Keratinocyte (primary cell): ENCODE measurements at regions not wholly inside any gene's neighbourhood (a gene's known extent, or its start where the extent isn't known, plus 50 kb on each side); places are given as distances from the start of the nearest gene placed in this dataset.

ENCODE experiments used
- DNase-seq: peaks from one replicate; pipeline ENCODE4 v3.0.0-alpha.2; 2011; ENCODE audit warnings: low read depth, missing footprints, low spot score
- FAIRE-seq: peaks from 2 replicates; lab custom pipeline; 2011; peaks lifted over from hg19 to GRCh38; lab: Jason Lieb, UNC
- H2AFZ ChIP-seq: 2 replicates; pipeline ENCODE4 v1.6.0; 2012; ENCODE audit warnings: low read length, control low read depth, inconsistent platforms; ENCODE audit not compliant: control insufficient read depth
- H3K27ac ChIP-seq: 2 replicates; pipeline ENCODE4 v1.5.1; 2011; ENCODE audit warnings: low read length; ENCODE audit not compliant: control insufficient read depth, insufficient read depth
- H3K27me3 ChIP-seq: 3 replicates; pipeline ENCODE4 v1.6.0; 2011; ENCODE audit warnings: low read length; ENCODE audit not compliant: control insufficient read depth, insufficient read depth; ENCODE audit errors: extremely low read depth
- H3K36me3 ChIP-seq, 2 experiments: 2 replicates in 1 of 2; 3 replicates in 1 of 2; pipeline ENCODE4 v1.5.1; 2011; ENCODE audit warnings: low read length in 2 of 2, mild to moderate bottlenecking in 1 of 2; ENCODE audit not compliant: control insufficient read depth in 2 of 2, insufficient read depth in 2 of 2; ENCODE audit errors: extremely low read depth in 1 of 2
- H3K4me1 ChIP-seq: 3 replicates; pipeline ENCODE4 v1.5.1; 2011; ENCODE audit warnings: low read length; ENCODE audit not compliant: control insufficient read depth, insufficient read depth; ENCODE audit errors: extremely low read depth
- H3K4me2 ChIP-seq: 3 replicates; pipeline ENCODE4 v1.6.0; 2011; ENCODE audit warnings: low read depth, low read length; ENCODE audit not compliant: control insufficient read depth, insufficient read depth; ENCODE audit errors: extremely low read depth
- H3K4me3 ChIP-seq, 3 experiments: fragments of 200-600 bp in 1 of 3; sonication (generic) in 1 of 3; 2 replicates in 2 of 3; 3 replicates in 1 of 3; pipeline ENCODE4 v1.5.1; 2011 to 2016; ENCODE audit warnings: low read length in 3 of 3, mild to moderate bottlenecking in 3 of 3, control low read depth in 2 of 3, inconsistent platforms in 1 of 3, low read depth in 1 of 3, mixed read lengths in 1 of 3, mixed run types in 1 of 3, moderate library complexity in 1 of 3; ENCODE audit not compliant: control insufficient read depth in 2 of 3, insufficient read depth in 2 of 3; ENCODE audit errors: extremely low read depth in 1 of 3
- H3K79me2 ChIP-seq: 2 replicates; pipeline ENCODE4 v1.6.0; 2012; ENCODE audit warnings: low read length; ENCODE audit not compliant: control insufficient read depth, insufficient read depth
- H3K9ac ChIP-seq: 3 replicates; pipeline ENCODE4 v1.6.0; 2011; ENCODE audit warnings: low read length; ENCODE audit not compliant: control insufficient read depth, insufficient read depth; ENCODE audit errors: extremely low read depth
- H3K9me1 ChIP-seq: 3 replicates; pipeline ENCODE4 v1.6.0; 2011; ENCODE audit warnings: low read length; ENCODE audit not compliant: control insufficient read depth, insufficient read depth; ENCODE audit errors: extremely low read depth
- H3K9me3 ChIP-seq: 2 replicates; pipeline ENCODE4 v1.5.1; 2012; ENCODE audit warnings: low read depth, low read length; ENCODE audit not compliant: control insufficient read depth
- H4K20me1 ChIP-seq: 3 replicates; pipeline ENCODE4 v1.6.0; 2011; ENCODE audit warnings: low read length; ENCODE audit not compliant: control insufficient read depth, insufficient read depth; ENCODE audit errors: extremely low read depth
- EZH2 ChIP-seq: IDR thresholded peaks from one replicate; pipeline ENCODE4 v1.6.1; 2012; ENCODE audit warnings: inconsistent platforms, mild to moderate bottlenecking, low read length, moderate library complexity
- dilution Hi-C: fragments of 300-500 bp; cut with MboI; formaldehyde crosslinking; loops from one replicate; pipeline ENCODE4 v1.7.0; 2020; ENCODE audit warnings: low sequenced_read_pairs; ENCODE audit not compliant: extremely low pct_ligation_motif_present
- TF ChIP-seq, protein P1 (sequence below), 3 experiments: IDR thresholded peaks in 1 of 3; conservative IDR thresholded peaks in 1 of 3; optimal IDR thresholded peaks in 1 of 3; 2 replicates in 2 of 3; 3 replicates in 1 of 3; pipeline versions ENCODE3 to v1.5.1; 2011; ENCODE audit warnings: low read length in 3 of 3, mild to moderate bottlenecking in 3 of 3, moderate library complexity in 2 of 3, control low read depth in 1 of 3, inconsistent platforms in 1 of 3; ENCODE audit not compliant: insufficient read depth in 2 of 3; ENCODE audit errors: extremely low read depth in 1 of 3

GRCh38 chr6:43949551-43949991 is 177.7 kb downstream of the MRPL14 start:
- H3K9me3 ChIP-seq = no peaks in the 10 kb centered on the region
- H3K4me1 ChIP-seq = no peaks in the 10 kb centered on the region
- no peak for TF ChIP-seq EZH2
- TF ChIP-seq, protein P1, sequence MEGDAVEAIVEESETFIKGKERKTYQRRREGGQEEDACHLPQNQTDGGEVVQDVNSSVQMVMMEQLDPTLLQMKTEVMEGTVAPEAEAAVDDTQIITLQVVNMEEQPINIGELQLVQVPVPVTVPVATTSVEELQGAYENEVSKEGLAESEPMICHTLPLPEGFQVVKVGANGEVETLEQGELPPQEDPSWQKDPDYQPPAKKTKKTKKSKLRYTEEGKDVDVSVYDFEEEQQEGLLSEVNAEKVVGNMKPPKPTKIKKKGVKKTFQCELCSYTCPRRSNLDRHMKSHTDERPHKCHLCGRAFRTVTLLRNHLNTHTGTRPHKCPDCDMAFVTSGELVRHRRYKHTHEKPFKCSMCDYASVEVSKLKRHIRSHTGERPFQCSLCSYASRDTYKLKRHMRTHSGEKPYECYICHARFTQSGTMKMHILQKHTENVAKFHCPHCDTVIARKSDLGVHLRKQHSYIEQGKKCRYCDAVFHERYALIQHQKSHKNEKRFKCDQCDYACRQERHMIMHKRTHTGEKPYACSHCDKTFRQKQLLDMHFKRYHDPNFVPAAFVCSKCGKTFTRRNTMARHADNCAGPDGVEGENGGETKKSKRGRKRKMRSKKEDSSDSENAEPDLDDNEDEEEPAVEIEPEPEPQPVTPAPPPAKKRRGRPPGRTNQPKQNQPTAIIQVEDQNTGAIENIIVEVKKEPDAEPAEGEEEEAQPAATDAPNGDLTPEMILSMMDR (optimal IDR thresholded peaks at IDR 0.05 in 1 of 3, IDR thresholded peaks at IDR 0.05 in 1 of 3, conservative IDR thresholded peaks at IDR 0.05 in 1 of 3; ENCODE audit: extremely low read depth in 1 of 3, insufficient read depth in 2 of 3, low read length in 3 of 3) = no peak
- H3K4me2 ChIP-seq = no peak overlapping the region
- H3K27me3 ChIP-seq = no peaks in the 10 kb centered on the region
- H3K4me3 ChIP-seq = no peak overlapping the region
- H3K9me1 ChIP-seq = no peaks in the 10 kb centered on the region
- no peaks in the 10 kb centered on the region for H3K36me3 ChIP-seq
- DNase-seq (no peak), FAIRE-seq (no peak)
- no peaks in the 10 kb centered on the region for H3K79me2 ChIP-seq
- no peak overlapping the region for H2AFZ ChIP-seq
- dilution Hi-C loops = no loop called here
- no peak overlapping the region for H3K27ac ChIP-seq
- H4K20me1 ChIP-seq = no peaks in the 10 kb centered on the region
- H3K9ac ChIP-seq = no peak overlapping the region

DNA sequence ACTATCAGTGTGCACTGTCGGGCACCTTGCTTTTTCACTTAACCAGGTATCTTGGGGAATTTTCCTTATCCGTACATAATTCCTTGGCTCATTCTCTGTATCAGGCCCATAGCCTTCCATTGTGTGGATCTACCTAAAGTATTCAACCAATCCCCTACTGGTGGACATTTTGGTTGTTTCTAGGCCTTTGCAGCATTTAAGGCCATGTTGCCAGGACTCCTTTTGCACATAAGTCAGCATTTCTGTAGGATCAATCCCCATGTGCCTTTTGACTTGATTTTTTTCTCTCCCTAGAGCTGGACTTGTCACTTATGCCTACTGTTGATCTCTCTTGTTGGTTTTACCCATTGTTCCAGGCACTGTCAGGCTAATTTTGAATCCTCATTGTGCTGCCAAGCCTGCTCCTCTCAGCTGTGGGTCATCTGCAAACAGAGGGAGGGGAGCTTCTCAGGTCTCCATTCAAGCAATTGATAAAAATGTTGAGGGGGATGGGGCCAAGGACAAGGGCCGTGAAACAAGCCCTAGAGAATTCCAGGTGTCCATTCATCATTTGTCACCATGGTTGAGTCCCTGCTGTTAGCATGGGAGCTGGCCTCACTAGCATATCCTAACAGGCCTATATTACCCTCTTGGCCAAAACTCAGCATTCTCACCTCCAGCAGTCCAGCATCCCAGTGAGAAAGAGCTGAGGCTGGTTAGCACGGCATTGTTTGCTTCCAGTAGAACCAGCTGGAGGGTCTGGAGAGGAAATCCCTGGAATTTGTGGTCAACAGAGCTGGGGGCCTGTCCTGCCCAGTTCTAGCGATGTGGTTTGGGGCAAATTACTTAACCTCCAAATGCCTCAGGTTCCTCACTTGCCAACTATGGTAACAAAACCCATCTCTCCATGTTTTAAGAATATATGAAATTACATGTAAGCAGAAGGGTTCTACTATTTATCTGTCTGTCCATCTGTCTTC is 178.4 kb downstream of the MRPL14 start:
- Histone ChIP-seq H3K36me3 (no peaks in the 10 kb centered on the region), H3K4me3 (no peak overlapping the region), H3K79me2 (no peaks in the 10 kb centered on the region), H4K20me1 (no peaks in the 10 kb centered on the region), H3K4me2 (no peak overlapping the region), H3K9ac (no peak overlapping the region), H3K9me3 (no peaks in the 10 kb centered on the region), H3K9me1 (no peaks in the 10 kb centered on the region), H3K27me3 (no peaks in the 10 kb centered on the region), H3K27ac (no peak overlapping the region), H2AFZ (no peak overlapping the region), H3K4me1 (no peaks in the 10 kb centered on the region)
- TF ChIP-seq EZH2 = no peak
- TF ChIP-seq, protein P1 (optimal IDR thresholded peaks at IDR 0.05 in 1 of 3, IDR thresholded peaks at IDR 0.05 in 1 of 3, conservative IDR thresholded peaks at IDR 0.05 in 1 of 3; ENCODE audit: extremely low read depth in 1 of 3, insufficient read depth in 2 of 3, low read length in 3 of 3) = no peak
- FAIRE-seq = no peak
- no peak for DNase-seq
- dilution Hi-C loops = no loop called here
